ENCODE measurements at regions not wholly inside any gene's neighbourhood (a gene's known extent, or its start where the extent isn't known, plus 50 kb on each side); places are given as distances from the start of the nearest gene placed in this dataset.
"Not testable (repeated sequence)": the region's sequence is repeated elsewhere in the genome, so short reads cannot be mapped to it uniquely, and the experiment has no call there.

GRCh38 chr6:74368746-74369145 lies 672.7 kb downstream of the CD109 start:
- Histone ChIP-seq H3K4me3 (ENCODE audit: low read depth in 1 of 2, low read length in 2 of 2) (no peak overlapping the region), H3K9ac (ENCODE audit: low read depth in 1 of 2, low read length in 2 of 2) (no peak overlapping the region), H3K4me1 (ENCODE audit: control insufficient read depth in 1 of 2, insufficient read depth in 2 of 2, low read length in 2 of 2) (no peaks in the 10 kb centered on the region), H3K27me3 (ENCODE audit: control insufficient read depth in 1 of 2, insufficient read depth in 2 of 2, low read length in 2 of 2) (no peaks in the 10 kb centered on the region), H3K27ac (ENCODE audit: low read depth, low read length) (no peak overlapping the region), H3K9me3 (ENCODE audit: control insufficient read depth in 1 of 2, low read length in 2 of 2) (no peaks in the 10 kb centered on the region), H3K36me3 (ENCODE audit: control insufficient read depth in 1 of 2, insufficient read depth in 2 of 2, low read length in 2 of 2) (no peaks in the 10 kb centered on the region)

GRCh38 chr6:74366634-74367033 lies 670.6 kb downstream of the CD109 start:
- Histone ChIP-seq H3K27me3 (ENCODE audit: control insufficient read depth in 1 of 2, insufficient read depth in 2 of 2, low read length in 2 of 2) (no peaks in the 10 kb centered on the region), H3K4me1 (ENCODE audit: control insufficient read depth in 1 of 2, insufficient read depth in 2 of 2, low read length in 2 of 2) (no peaks in the 10 kb centered on the region), H3K9ac (ENCODE audit: low read depth in 1 of 2, low read length in 2 of 2) (no peak overlapping the region), H3K4me3 (ENCODE audit: low read depth in 1 of 2, low read length in 2 of 2) (no peak overlapping the region), H3K36me3 (ENCODE audit: control insufficient read depth in 1 of 2, insufficient read depth in 2 of 2, low read length in 2 of 2) (no peaks in the 10 kb centered on the region), H3K9me3 (ENCODE audit: control insufficient read depth in 1 of 2, low read length in 2 of 2) (no peaks in the 10 kb centered on the region), H3K27ac (ENCODE audit: low read depth, low read length) (no peak overlapping the region)

- Histone ChIP-seq H3K27me3 (ENCODE audit: control insufficient read depth in 1 of 2, insufficient read depth in 2 of 2, low read length in 2 of 2) (no peaks in the 10 kb centered on the region), H3K9ac (ENCODE audit: low read depth in 1 of 2, low read length in 2 of 2) (no peak overlapping the region), H3K9me3 (ENCODE audit: control insufficient read depth in 1 of 2, low read length in 2 of 2) (no peaks in the 10 kb centered on the region), H3K36me3 (ENCODE audit: control insufficient read depth in 1 of 2, insufficient read depth in 2 of 2, low read length in 2 of 2) (no peaks in the 10 kb centered on the region), H3K4me3 (ENCODE audit: low read depth in 1 of 2, low read length in 2 of 2) (no peak overlapping the region), H3K4me1 (ENCODE audit: control insufficient read depth in 1 of 2, insufficient read depth in 2 of 2, low read length in 2 of 2) (no peaks in the 10 kb centered on the region), H3K27ac (ENCODE audit: low read depth, low read length) (no peak overlapping the region)
These were observed 666.4 kb downstream of the CD109 start for GRCh38 chr6:74362391-74362790.

GRCh38 chr6:74357321-74357720 lies 661.3 kb downstream of the CD109 start:
- no peaks in the 10 kb centered on the region for H3K9me3 ChIP-seq (ENCODE audit: control insufficient read depth in 1 of 2, low read length in 2 of 2)
- no peaks in the 10 kb centered on the region for H3K4me1 ChIP-seq (ENCODE audit: control insufficient read depth in 1 of 2, insufficient read depth in 2 of 2, low read length in 2 of 2)
- no peak overlapping the region for H3K4me3 ChIP-seq (ENCODE audit: low read depth in 1 of 2, low read length in 2 of 2)
- no peak overlapping the region for H3K27ac ChIP-seq (ENCODE audit: low read depth, low read length)
- H3K27me3 ChIP-seq (ENCODE audit: control insufficient read depth in 1 of 2, insufficient read depth in 2 of 2, low read length in 2 of 2): no peaks in the 10 kb centered on the region
- no peaks in the 10 kb centered on the region for H3K36me3 ChIP-seq (ENCODE audit: control insufficient read depth in 1 of 2, insufficient read depth in 2 of 2, low read length in 2 of 2)
- H3K9ac ChIP-seq (ENCODE audit: low read depth in 1 of 2, low read length in 2 of 2): no peak overlapping the region

GRCh38 chr6:74356391-74356790 lies 660.4 kb downstream of the CD109 start:
- no peaks in the 10 kb centered on the region for H3K4me1 ChIP-seq (ENCODE audit: control insufficient read depth in 1 of 2, insufficient read depth in 2 of 2, low read length in 2 of 2)
- H3K9ac ChIP-seq (ENCODE audit: low read depth in 1 of 2, low read length in 2 of 2): no peak overlapping the region
- H3K4me3 ChIP-seq (ENCODE audit: low read depth in 1 of 2, low read length in 2 of 2): no peak overlapping the region
- H3K27ac ChIP-seq (ENCODE audit: low read depth, low read length): no peak overlapping the region
- H3K36me3 ChIP-seq (ENCODE audit: control insufficient read depth in 1 of 2, insufficient read depth in 2 of 2, low read length in 2 of 2): no peaks in the 10 kb centered on the region
- H3K9me3 ChIP-seq (ENCODE audit: control insufficient read depth in 1 of 2, low read length in 2 of 2): no peaks in the 10 kb centered on the region
- H3K27me3 ChIP-seq (ENCODE audit: control insufficient read depth in 1 of 2, insufficient read depth in 2 of 2, low read length in 2 of 2): no peaks in the 10 kb centered on the region

GRCh38 chr6:74346936-74347535 lies 651.0 kb downstream of the CD109 start:
- no peak overlapping the region for H3K9ac ChIP-seq (ENCODE audit: low read depth in 1 of 2, low read length in 2 of 2)
- no peak overlapping the region for H3K27ac ChIP-seq (ENCODE audit: low read depth, low read length)
- no peaks in the 10 kb centered on the region for H3K27me3 ChIP-seq (ENCODE audit: control insufficient read depth in 1 of 2, insufficient read depth in 2 of 2, low read length in 2 of 2)
- no peaks in the 10 kb centered on the region for H3K4me1 ChIP-seq (ENCODE audit: control insufficient read depth in 1 of 2, insufficient read depth in 2 of 2, low read length in 2 of 2)
- H3K4me3 ChIP-seq (ENCODE audit: low read depth in 1 of 2, low read length in 2 of 2): no peak overlapping the region
- no peaks in the 10 kb centered on the region for H3K36me3 ChIP-seq (ENCODE audit: control insufficient read depth in 1 of 2, insufficient read depth in 2 of 2, low read length in 2 of 2)
- H3K9me3 ChIP-seq (ENCODE audit: control insufficient read depth in 1 of 2, low read length in 2 of 2): no peaks in the 10 kb centered on the region

- Histone ChIP-seq H3K36me3 (ENCODE audit: control insufficient read depth in 1 of 2, insufficient read depth in 2 of 2, low read length in 2 of 2) (no peaks in the 10 kb centered on the region), H3K27me3 (ENCODE audit: control insufficient read depth in 1 of 2, insufficient read depth in 2 of 2, low read length in 2 of 2) (no peaks in the 10 kb centered on the region), H3K27ac (ENCODE audit: low read depth, low read length) (no peak overlapping the region), H3K4me1 (ENCODE audit: control insufficient read depth in 1 of 2, insufficient read depth in 2 of 2, low read length in 2 of 2) (no peaks in the 10 kb centered on the region), H3K4me3 (ENCODE audit: low read depth in 1 of 2, low read length in 2 of 2) (no peak overlapping the region), H3K9ac (ENCODE audit: low read depth in 1 of 2, low read length in 2 of 2) (no peak overlapping the region), H3K9me3 (ENCODE audit: control insufficient read depth in 1 of 2, low read length in 2 of 2) (no peaks in the 10 kb centered on the region)
These were observed 647.8 kb downstream of the CD109 start for GRCh38 chr6:74343804-74344203.

- H3K27ac ChIP-seq (ENCODE audit: low read depth, low read length); H3K4me3 ChIP-seq (ENCODE audit: low read depth in 1 of 2, low read length in 2 of 2); H3K4me1 ChIP-seq (ENCODE audit: control insufficient read depth in 1 of 2, insufficient read depth in 2 of 2, low read length in 2 of 2); H3K36me3 ChIP-seq (ENCODE audit: control insufficient read depth in 1 of 2, insufficient read depth in 2 of 2, low read length in 2 of 2); H3K9me3 ChIP-seq (ENCODE audit: control insufficient read depth in 1 of 2, low read length in 2 of 2); H3K9ac ChIP-seq (ENCODE audit: low read depth in 1 of 2, low read length in 2 of 2); H3K27me3 ChIP-seq (ENCODE audit: control insufficient read depth in 1 of 2, insufficient read depth in 2 of 2, low read length in 2 of 2): not testable (repeated sequence)
These were observed 647.3 kb downstream of the CD109 start for GRCh38 chr6:74343321-74343720.

GRCh38 chr6:74334722-74335121 lies 638.7 kb downstream of the CD109 start:
- no peak overlapping the region for H3K9ac ChIP-seq (ENCODE audit: low read depth in 1 of 2, low read length in 2 of 2)
- no peaks in the 10 kb centered on the region for H3K4me1 ChIP-seq (ENCODE audit: control insufficient read depth in 1 of 2, insufficient read depth in 2 of 2, low read length in 2 of 2)
- H3K27ac ChIP-seq (ENCODE audit: low read depth, low read length): no peak overlapping the region
- no peaks in the 10 kb centered on the region for H3K36me3 ChIP-seq (ENCODE audit: control insufficient read depth in 1 of 2, insufficient read depth in 2 of 2, low read length in 2 of 2)
- no peaks in the 10 kb centered on the region for H3K27me3 ChIP-seq (ENCODE audit: control insufficient read depth in 1 of 2, insufficient read depth in 2 of 2, low read length in 2 of 2)
- H3K4me3 ChIP-seq (ENCODE audit: low read depth in 1 of 2, low read length in 2 of 2): no peak overlapping the region
- no peaks in the 10 kb centered on the region for H3K9me3 ChIP-seq (ENCODE audit: control insufficient read depth in 1 of 2, low read length in 2 of 2)

GRCh38 chr6:74333406-74333805 lies 637.4 kb downstream of the CD109 start:
- Histone ChIP-seq H3K36me3 (ENCODE audit: control insufficient read depth in 1 of 2, insufficient read depth in 2 of 2, low read length in 2 of 2) (no peaks in the 10 kb centered on the region), H3K9me3 (ENCODE audit: control insufficient read depth in 1 of 2, low read length in 2 of 2) (no peaks in the 10 kb centered on the region), H3K27ac (ENCODE audit: low read depth, low read length) (no peak overlapping the region), H3K9ac (ENCODE audit: low read depth in 1 of 2, low read length in 2 of 2) (no peak overlapping the region), H3K4me1 (ENCODE audit: control insufficient read depth in 1 of 2, insufficient read depth in 2 of 2, low read length in 2 of 2) (no peaks in the 10 kb centered on the region), H3K27me3 (ENCODE audit: control insufficient read depth in 1 of 2, insufficient read depth in 2 of 2, low read length in 2 of 2) (no peaks in the 10 kb centered on the region), H3K4me3 (ENCODE audit: low read depth in 1 of 2, low read length in 2 of 2) (no peak overlapping the region)

- Histone ChIP-seq H3K4me3 (ENCODE audit: low read depth in 1 of 2, low read length in 2 of 2) (no peak overlapping the region), H3K36me3 (ENCODE audit: control insufficient read depth in 1 of 2, insufficient read depth in 2 of 2, low read length in 2 of 2) (no peaks in the 10 kb centered on the region), H3K27me3 (ENCODE audit: control insufficient read depth in 1 of 2, insufficient read depth in 2 of 2, low read length in 2 of 2) (no peaks in the 10 kb centered on the region), H3K27ac (ENCODE audit: low read depth, low read length) (no peak overlapping the region), H3K9me3 (ENCODE audit: control insufficient read depth in 1 of 2, low read length in 2 of 2) (peaks cover 0 to 4% of the 10 kb centered on the region in 2 donors), H3K4me1 (ENCODE audit: control insufficient read depth in 1 of 2, insufficient read depth in 2 of 2, low read length in 2 of 2) (no peaks in the 10 kb centered on the region), H3K9ac (ENCODE audit: low read depth in 1 of 2, low read length in 2 of 2) (no peak overlapping the region)
These were observed 624.7 kb downstream of the CD109 start for GRCh38 chr6:74320715-74321114.
